Fibroblast of skin of left biceps (primary cell): ENCODE measurements at regions not wholly inside any gene's neighbourhood (a gene's known extent, or its start where the extent isn't known, plus 50 kb on each side); places are given as distances from the start of the nearest gene placed in this dataset.
"Not testable (repeated sequence)": the region's sequence is repeated elsewhere in the genome, so short reads cannot be mapped to it uniquely, and the experiment has no call there.

Source experiments
- DNase-seq, 2 experiments: peaks; one replicate each; pipeline ENCODE4 v3.0.0-alpha.2; 2013; ENCODE audit warnings: low read depth in 2 of 2

DNA sequence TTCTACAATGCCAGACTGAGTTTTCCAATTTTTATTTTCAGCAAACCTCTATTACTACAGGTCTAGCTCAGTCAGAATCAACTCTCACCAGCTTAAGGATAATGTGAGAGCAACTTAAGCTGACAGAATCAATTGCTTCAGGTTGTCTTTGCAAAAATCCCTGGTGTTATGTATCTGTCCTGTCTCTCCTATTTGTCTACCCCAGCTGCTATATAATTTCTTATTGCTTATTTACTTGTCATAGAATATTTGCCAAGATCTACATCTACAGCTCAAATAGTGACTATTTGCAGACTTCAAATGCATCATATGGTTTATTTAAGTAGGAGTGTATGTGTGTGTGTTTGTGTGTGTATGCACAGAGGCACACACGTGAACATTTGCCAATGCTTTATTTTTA is 54.1 kb downstream of the FOXG1 start:
- DNase-seq = no peak

- no peak for DNase-seq
These were observed 55.4 kb downstream of the FOXG1 start for GRCh38 chr14:28821993-28822392.

DNA sequence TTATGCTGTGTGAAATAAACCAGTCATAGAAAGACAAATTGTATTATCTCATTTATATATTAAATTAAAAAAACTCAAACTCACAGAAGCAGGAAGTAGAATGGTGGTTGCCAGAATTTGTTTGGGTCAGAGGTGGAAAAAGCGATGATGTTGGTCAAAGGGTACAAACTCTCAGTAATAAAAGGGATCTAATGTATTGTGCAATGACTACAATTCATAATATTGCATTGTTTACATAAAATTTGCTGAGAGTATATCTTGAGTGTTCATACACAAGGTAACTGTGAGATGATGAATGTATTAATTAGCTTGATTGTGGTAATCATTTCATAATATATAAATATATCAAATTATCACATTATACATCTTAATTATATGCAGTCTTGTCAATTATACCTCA is 56.7 kb downstream of the FOXG1 start:
- DNase-seq = no peak

DNA sequence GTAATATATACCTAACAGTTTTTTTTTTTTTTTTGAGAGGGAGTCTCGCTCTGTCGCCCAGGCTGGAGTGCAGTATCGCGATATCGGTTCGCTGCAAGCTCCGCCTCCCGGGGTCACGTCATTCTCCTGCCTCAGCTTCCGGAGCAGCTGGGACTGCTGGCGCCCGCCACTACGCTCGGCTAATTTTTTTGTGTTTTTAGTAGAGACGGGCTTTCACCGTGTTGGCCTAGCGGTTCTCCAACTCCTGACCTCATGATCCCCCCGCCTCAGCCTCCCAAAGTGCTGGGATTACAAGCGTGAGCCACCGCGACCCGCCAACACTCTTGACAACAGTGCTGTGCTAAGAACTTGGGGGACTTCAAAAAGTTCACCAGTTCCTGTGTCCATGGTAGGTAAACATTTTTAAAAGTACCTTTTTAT is 63.5 kb downstream of the FOXG1 start:
- DNase-seq = no peak

GRCh38 chr14:28831126-28831525 is 64.5 kb downstream of the FOXG1 start:
- no peak for DNase-seq

DNA sequence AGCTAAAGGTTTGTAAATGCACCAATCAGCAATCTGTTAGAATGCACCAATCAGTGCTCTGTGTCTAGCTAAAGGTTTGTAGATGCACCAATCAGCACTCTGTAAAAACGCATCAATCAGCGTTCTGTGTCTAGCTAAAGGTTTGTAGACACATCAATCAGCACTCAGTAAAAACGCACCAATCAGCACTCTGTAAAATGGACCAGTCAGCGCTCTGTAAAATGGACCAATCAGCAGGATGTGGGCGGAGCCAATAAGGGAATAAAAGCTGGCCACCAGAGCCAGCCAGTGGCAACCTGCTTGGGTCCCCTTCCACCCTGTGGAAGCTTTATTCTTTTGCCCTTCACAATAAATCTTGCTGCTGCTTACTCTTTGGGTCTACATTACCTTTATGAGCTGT is 76.0 kb downstream of the FOXG1 start:
- not testable (repeated sequence) for DNase-seq

DNA sequence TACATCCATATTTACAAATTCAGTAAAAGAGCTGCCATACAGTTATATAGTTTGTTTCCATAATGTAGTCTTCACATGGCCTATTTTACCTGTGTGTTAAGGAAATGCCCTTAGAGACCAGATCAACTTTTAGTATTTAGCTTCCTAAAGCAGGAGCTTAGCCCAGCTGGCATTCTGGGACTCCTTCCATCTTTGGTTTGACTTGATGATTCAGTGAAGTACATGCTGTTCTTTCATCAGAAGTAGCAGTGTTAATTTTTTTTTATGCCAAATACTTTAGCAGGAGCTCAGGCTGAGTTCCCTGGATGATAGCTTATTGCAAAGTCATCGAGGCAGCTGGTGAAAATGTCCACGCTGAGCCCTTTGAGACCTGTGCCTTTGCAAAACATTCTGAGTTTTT is 101.0 kb downstream of the FOXG1 start:
- DNase-seq = no peak

- no peak for DNase-seq
These were observed 103.5 kb downstream of the FOXG1 start for GRCh38 chr14:28870033-28870564.

- no peak for DNase-seq
These were observed 109.5 kb downstream of the FOXG1 start for GRCh38 chr14:28875934-28876571.

DNA sequence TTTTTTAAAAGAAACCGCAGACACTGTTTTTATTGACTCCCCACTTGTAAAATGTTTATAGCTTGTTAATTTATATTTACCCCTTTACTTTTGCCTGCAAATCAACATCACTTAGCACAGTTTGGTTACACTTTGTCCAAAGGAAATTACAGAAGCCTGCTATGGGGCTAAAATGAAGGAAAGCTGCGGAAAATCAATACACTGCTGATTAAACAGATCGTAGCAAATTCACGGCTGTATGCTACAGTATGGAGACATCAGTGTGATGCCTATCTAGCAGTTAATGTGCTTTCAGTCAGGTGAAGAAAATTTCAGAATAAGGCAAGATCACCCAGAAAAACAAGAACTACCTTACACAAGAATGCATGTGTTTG is 110.0 kb downstream of the FOXG1 start:
- no peak for DNase-seq

GRCh38 chr14:28877923-28878322 is 111.3 kb downstream of the FOXG1 start:
- DNase-seq = no peak

DNA sequence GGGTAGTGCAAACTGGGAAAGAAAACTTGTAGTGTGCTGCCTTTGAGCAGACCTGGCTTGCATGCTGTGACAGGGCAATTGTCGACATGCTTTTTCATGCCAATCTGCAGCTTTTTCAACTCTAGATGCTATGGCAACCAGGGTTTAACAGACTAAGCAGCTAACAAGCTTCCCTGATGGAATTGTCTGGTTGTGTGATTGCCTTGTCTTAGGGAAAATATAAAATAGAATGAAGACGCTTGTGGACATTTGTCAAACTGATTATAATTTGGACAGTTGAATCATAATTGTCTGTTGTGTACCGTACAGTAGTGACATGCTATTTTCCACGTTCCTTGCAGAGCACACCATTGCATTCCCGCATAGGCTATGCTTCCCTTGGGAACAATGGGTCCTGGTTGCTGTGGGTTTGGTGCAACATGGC is 113.0 kb downstream of the FOXG1 start:
- no peak for DNase-seq

DNA sequence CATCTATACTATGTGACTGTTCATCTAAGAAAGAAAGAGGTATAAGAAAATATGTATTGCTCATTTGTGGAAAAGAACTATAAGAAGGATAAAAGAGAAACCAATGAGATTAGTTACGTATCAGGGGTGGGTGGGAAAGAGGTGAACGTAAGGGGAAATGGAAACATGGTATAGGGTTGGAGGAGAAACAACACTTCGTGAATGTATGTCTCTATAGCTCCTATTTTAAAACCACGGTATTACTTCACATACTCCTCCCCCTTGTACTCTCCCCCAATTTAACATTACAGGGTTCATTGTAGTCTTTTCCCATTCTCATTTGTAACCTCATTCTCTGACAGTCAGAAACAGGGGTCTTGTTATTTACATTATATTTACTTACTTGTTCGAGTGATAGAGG is 120.4 kb downstream of the FOXG1 start:
- DNase-seq = no peak

- DNase-seq = no peak
These were observed 128.8 kb downstream of the FOXG1 start for GRCh38 chr14:28895389-28895788.

DNA sequence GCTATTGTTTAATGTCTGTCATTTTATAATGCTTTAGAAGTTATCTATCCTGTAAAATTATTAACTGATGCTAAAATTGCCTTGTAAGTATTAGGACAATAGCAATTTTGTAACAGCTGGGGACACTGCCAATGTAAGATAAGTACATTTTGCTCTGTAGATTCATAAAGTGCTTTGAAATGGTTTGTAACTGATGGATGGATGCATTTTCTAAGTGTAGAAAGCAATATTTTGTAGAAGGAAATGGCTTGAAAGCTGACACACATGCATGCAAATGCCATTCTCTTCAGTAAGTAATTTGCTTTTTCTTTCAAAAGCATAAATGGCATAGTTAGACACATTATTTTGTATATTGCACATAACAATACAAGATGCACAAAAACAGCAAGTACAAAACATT is 129.8 kb downstream of the FOXG1 start:
- no peak for DNase-seq

GRCh38 chr14:28901631-28902030 is 135.0 kb downstream of the FOXG1 start:
- no peak for DNase-seq

GRCh38 chr14:28902930-28903329 is 136.3 kb downstream of the FOXG1 start:
- no peak for DNase-seq

GRCh38 chr14:28911521-28911920 is 144.9 kb downstream of the FOXG1 start:
- DNase-seq = no peak

- DNase-seq = no peak
These were observed 146.5 kb downstream of the FOXG1 start for GRCh38 chr14:28913056-28913455.

GRCh38 chr14:28926122-28926521 is 159.5 kb downstream of the FOXG1 start:
- DNase-seq = no peak

- no peak for DNase-seq
These were observed 165.4 kb downstream of the FOXG1 start for GRCh38 chr14:28931999-28932398.

DNA sequence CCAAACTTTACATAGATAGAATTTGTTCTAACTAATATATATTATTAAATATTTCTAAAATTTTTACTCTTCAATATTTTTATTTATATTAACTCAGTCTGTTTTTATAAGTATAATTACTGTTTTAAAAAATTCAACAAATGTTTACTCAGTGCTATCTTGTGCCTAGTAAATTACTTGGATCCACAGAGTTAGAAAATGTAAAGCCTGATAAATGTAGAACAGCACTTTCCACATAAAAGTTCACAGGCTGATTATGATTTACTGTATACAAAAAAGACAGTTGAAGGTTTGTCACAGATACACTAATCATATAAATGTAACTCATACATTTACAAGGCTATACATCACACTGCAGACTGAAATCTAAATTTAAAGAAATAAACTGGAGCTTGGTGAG is 170.0 kb downstream of the FOXG1 start:
- no peak for DNase-seq

GRCh38 chr14:28941758-28942157 is 175.2 kb downstream of the FOXG1 start:
- DNase-seq = no peak

DNA sequence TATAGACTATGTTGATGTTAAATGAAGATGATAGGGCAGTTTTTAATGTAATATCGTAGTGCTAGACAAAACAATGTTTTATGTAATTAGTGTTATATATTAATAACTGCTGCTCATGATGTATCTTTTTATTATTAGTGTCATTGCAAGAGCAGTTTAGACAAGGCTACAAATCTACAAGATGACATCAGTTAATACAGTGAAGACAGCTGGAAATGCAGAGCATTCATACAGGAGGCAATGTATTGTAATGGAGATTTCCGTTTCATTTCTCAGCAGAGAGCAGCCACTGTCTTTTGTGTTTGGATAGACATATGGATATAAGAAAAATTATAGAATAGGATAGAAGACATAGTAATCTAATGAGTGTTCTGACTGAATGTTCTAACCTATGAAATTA is 178.0 kb downstream of the FOXG1 start:
- no peak for DNase-seq
